Adrenal gland (tissue), 9 donors: ENCODE measurements at regions not wholly inside any gene's neighbourhood (a gene's known extent, or its start where the extent isn't known, plus 50 kb on each side); places are given as distances from the start of the nearest gene placed in this dataset.

ENCODE experiments used
- DNase-seq, 7 donors: peaks; one replicate each; pipeline ENCODE4 v3.0.0-alpha.2; 2019 to 2020
- H3K27ac ChIP-seq, 5 donors: fragments of 200-600 bp; sonication (generic) in 4 of 5; 1 replicate in 3 of 5; 2 replicates in 2 of 5; pipeline versions ENCODE4 v1.5.1 to v1.8.0; 2016 to 2020; ENCODE audit warnings: mild to moderate bottlenecking in 1 of 5
- H3K27me3 ChIP-seq: fragments of 200-600 bp; 2 replicates; pipeline ENCODE4 v1.8.0; 2021
- H3K36me3 ChIP-seq, 2 donors: fragments of 200-600 bp; replicated peaks in 1 of 2; 1 replicate in 1 of 2; 2 replicates in 1 of 2; pipeline versions ENCODE4 v1.5.1 to v1.8.0; 2018 to 2022
- H3K4me1 ChIP-seq, 2 donors: fragments of 200-600 bp; replicated peaks in 1 of 2; 1 replicate in 1 of 2; 2 replicates in 1 of 2; pipeline versions ENCODE4 v1.5.1 to v1.8.0; 2018 to 2021
- H3K4me3 ChIP-seq, 4 donors: fragments of 200-600 bp; sonication (generic) in 3 of 4; one replicate each; pipeline ENCODE4 v1.5.1; 2016 to 2018
- H3K9me3 ChIP-seq, 3 donors: fragments of 200-600 bp; sonication (generic) in 1 of 3; replicated peaks in 1 of 3; 1 replicate in 2 of 3; 2 replicates in 1 of 3; pipeline versions ENCODE4 v1.5.1 to v1.8.0; 2016 to 2021
- POLR2A ChIP-seq, 2 donors: fragments of 450-650 bp; IDR thresholded peaks; one replicate each; pipeline ENCODE4 v1.6.1; 2017; ENCODE audit warnings: antibody characterized with exemption in 2 of 2, mild to moderate bottlenecking in 2 of 2, moderate library complexity in 1 of 2
- WGBS, 4 donors: extraction: QIAGEN DNeasy Blood & Tissue Kit in 2 of 4; methylation state at CpG; one replicate each; pipeline versions ENCODE4 v1.1.5 to v1.1.7; 2013 to 2017; 5-methylcytosine and 5-hydroxymethylcytosine counted together
- intact Hi-C, 2 donors: fragments of 100-400 bp; cut with DNase I; formaldehyde crosslinking; loops; one replicate each; pipeline versions ENCODE4 v1.14.1 to v1.15.0; 2022 to 2023
- TF ChIP-seq, protein P1 (sequence below), 6 experiments: fragments of 450-650 bp in 4 of 6; fragments of 200-600 bp in 2 of 6; sonication (generic) in 1 of 6; IDR thresholded peaks; 1 replicate in 5 of 6; 2 replicates in 1 of 6; pipeline versions ENCODE4 v1.5.1 to v1.8.0; 2016 to 2021; ENCODE audit warnings: antibody characterized with exemption in 6 of 6, mild to moderate bottlenecking in 2 of 6, moderate library complexity in 1 of 6
- donor health status: healthy with polysubstance abuse.
- donor health status: Bipolar disorder and iron deficiency.
- donor health status: DM: yes; HTN: yes; CAD: no.
- donor health status: DM: no; HTN: no; CAD: no.
- donor health status: DM: no; HTN: no; CAD: no.

GRCh38 chr5:96522635-96523355 is 89.7 kb upstream of the PCSK1 start:
- 33 to 50% (median 42%) methylated on average over 7 of the region's 7 CpGs for WGBS, 4 donors

DNA sequence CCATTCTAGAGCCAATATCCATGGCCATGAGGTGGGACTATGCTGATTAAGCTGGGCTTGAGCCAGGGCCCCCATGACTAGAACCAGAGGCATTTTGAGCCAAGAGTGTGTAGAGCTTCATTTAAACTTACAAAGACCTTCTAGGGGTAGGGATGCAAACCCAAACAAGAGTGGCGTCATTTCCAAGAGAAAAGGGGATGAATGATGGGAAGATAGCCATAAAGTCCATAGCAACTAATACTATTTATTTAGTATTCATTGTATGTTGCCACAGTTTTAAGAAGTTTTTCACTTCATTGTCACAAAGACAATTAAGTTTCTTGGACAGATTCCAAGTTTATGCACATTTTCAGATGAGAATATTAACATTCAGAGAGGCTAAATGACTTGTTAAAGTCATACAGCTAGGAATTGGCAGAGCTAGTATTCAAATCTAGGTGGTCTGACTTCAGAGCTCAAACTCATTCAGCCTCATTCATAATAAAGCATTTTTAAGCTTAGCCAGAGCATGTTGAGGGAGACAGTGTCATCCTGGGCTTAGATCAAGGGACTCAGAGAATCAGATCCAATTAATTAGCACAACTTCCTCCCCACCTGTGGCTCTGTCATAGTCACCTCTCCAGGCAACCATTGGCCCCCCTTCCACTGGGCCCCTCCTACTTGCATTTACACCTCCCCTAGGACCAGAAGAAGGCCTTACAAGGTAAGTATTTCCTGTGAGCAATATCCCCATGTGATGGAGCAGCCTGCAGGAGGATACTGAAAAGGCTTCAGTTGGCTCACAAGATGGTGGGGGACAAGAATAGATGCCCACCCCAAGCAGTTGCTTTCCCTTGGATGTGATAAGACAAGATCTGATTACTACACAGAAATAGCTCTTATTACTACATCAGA is 95.0 kb upstream of the PCSK1 start:
- Histone ChIP-seq H3K27me3 (no peaks in the 10 kb centered on the region), H3K4me1 (peaks cover 0 to 8% of the 10 kb centered on the region in 2 donors), H3K27ac (no peak overlapping the region), H3K9me3 (no peaks in the 10 kb centered on the region), H3K36me3 (no peaks in the 10 kb centered on the region), H3K4me3 (no peak overlapping the region)
- peak in 1 of 7 donors; percentile 52 for DNase-seq
- WGBS, 4 donors = 71 to 94% (median 82%) methylated on average over 1 of the region's 1 CpG
- intact Hi-C loops = no loop called here
- TF ChIP-seq, protein P1, sequence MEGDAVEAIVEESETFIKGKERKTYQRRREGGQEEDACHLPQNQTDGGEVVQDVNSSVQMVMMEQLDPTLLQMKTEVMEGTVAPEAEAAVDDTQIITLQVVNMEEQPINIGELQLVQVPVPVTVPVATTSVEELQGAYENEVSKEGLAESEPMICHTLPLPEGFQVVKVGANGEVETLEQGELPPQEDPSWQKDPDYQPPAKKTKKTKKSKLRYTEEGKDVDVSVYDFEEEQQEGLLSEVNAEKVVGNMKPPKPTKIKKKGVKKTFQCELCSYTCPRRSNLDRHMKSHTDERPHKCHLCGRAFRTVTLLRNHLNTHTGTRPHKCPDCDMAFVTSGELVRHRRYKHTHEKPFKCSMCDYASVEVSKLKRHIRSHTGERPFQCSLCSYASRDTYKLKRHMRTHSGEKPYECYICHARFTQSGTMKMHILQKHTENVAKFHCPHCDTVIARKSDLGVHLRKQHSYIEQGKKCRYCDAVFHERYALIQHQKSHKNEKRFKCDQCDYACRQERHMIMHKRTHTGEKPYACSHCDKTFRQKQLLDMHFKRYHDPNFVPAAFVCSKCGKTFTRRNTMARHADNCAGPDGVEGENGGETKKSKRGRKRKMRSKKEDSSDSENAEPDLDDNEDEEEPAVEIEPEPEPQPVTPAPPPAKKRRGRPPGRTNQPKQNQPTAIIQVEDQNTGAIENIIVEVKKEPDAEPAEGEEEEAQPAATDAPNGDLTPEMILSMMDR (IDR thresholded peaks at IDR 0.05) = no peak
- TF ChIP-seq POLR2A (IDR thresholded peaks at IDR 0.05) = no peak

More at GRCh38 chr5:96522635-96523355, 89.7 kb upstream of the PCSK1 start:
- H3K27me3 ChIP-seq = no peaks in the 10 kb centered on the region
- TF ChIP-seq, protein P1 (IDR thresholded peaks at IDR 0.05) = no peak
- no peak for TF ChIP-seq POLR2A (IDR thresholded peaks at IDR 0.05)
- no peak overlapping the region for H3K27ac ChIP-seq
- intact Hi-C loops = no loop called here
- no peaks in the 10 kb centered on the region for H3K9me3 ChIP-seq
- no peaks in the 10 kb centered on the region for H3K4me1 ChIP-seq
- H3K36me3 ChIP-seq = no peaks in the 10 kb centered on the region
- no peak for DNase-seq
- H3K4me3 ChIP-seq = no peak overlapping the region

DNA sequence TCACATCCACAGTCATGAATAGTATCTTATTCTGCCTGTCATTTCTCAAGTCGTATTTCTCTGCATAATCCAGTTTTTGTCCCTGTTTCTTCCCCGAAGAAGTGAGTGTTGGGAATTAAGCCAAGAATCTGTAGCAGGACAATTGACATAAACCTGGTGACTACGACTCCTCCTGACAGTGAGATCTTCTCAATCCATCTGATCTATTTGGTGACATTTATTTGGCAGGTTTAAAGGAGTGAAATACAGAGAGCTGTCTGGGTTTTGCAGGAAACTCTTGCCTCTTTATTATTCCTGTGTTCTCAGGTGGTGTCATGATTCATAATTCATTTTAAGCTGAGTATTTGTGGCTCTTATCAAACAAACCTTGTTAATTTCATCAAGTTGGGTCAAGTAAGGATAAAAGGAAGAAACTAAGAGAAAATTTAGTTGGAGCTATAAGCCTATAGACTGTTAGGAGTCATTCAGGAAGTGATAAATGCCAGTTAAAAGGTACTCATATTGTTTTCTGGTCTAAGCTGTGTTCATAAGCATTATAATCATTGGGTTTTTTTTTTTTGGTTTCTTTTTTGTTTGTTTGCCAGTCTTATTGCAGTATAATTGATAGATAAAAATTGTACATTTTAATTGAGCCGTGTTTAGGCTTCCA is 95.9 kb upstream of the PCSK1 start:
- Histone ChIP-seq H3K27me3 (no peaks in the 10 kb centered on the region), H3K4me3 (no peak overlapping the region), H3K36me3 (no peaks in the 10 kb centered on the region), H3K4me1 (peaks cover 0 to 8% of the 10 kb centered on the region in 2 donors), H3K9me3 (no peaks in the 10 kb centered on the region), H3K27ac (no peak overlapping the region)
- no peak for DNase-seq
- intact Hi-C loops = no loop called here
- TF ChIP-seq, protein P1 (IDR thresholded peaks at IDR 0.05) = no peak
- no peak for TF ChIP-seq POLR2A (IDR thresholded peaks at IDR 0.05)
- 38 to 50% (median 43%) methylated on average over 4 of the region's 4 CpGs for whole genome bisulfite sequencing, 4 donors

DNA sequence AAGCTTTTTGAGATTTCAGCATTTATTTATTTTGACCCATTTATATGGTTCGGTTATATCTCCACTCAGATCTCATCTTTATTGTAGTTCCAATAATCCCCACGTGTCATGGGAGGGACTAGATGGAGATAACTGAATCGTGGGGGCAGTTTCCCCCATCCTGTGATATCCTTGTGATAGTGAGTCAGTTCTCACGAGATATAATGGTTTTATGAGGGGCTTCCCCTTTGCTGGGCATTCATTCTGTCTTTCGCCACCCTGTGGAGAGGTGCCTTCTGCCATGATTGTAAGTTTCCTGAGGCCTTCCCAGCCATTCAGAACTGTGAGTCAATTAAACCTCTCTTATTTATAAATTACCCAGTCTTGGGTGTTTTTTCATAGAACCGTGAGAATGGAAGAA is 96.5 kb upstream of the PCSK1 start:
- no peak for DNase-seq
- no peaks in the 10 kb centered on the region for H3K27me3 ChIP-seq
- H3K27ac ChIP-seq = no peak overlapping the region
- TF ChIP-seq POLR2A (IDR thresholded peaks at IDR 0.05) = no peak
- TF ChIP-seq, protein P1 (IDR thresholded peaks at IDR 0.05) = no peak
- no peaks in the 10 kb centered on the region for H3K9me3 ChIP-seq
- no peak overlapping the region for H3K4me3 ChIP-seq
- 62 to 78% (median 67%) methylated on average over 6 of the region's 6 CpGs for WGBS, 4 donors
- intact Hi-C loops = no loop called here
- H3K36me3 ChIP-seq = no peaks in the 10 kb centered on the region
- H3K4me1 ChIP-seq = peaks cover 0 to 8% of the 10 kb centered on the region in 2 donors
